Natural killer cell (primary cell): ENCODE measurements at regions not wholly inside any gene's neighbourhood (a gene's known extent, or its start where the extent isn't known, plus 50 kb on each side); places are given as distances from the start of the nearest gene placed in this dataset.

Experiments used
- ATAC-seq, 3 donors: fragments of 150-1000 bp in 2 of 3; fragments of 200-7000 bp in 1 of 3; cut with Tn5 transposase; 1 replicate in 1 of 3; 2 replicates in 2 of 3; pipeline ENCODE4 v1.10.0; 2021; ENCODE audit warnings: mild to moderate bottlenecking in 2 of 3, moderate library complexity in 2 of 3
- DNase-seq, 2 donors: peaks; one replicate each; pipeline versions ENCODE4 v3.0.0 to v3.0.0-alpha.2; 2013 to 2021; ENCODE audit warnings: mixed read lengths in 1 of 2
- H3K27ac ChIP-seq: one replicate; pipeline ENCODE4 v1.5.1; 2013; ENCODE audit warnings: mild to moderate bottlenecking, low read length
- H3K27me3 ChIP-seq: one replicate; pipeline ENCODE4 v1.6.1; 2013; ENCODE audit warnings: low read length; ENCODE audit not compliant: control insufficient read depth, insufficient read depth
- H3K36me3 ChIP-seq: one replicate; pipeline ENCODE4 v1.6.1; 2013; ENCODE audit warnings: low read length; ENCODE audit not compliant: control insufficient read depth, insufficient read depth
- H3K4me1 ChIP-seq: one replicate; pipeline ENCODE4 v1.6.1; 2013; ENCODE audit warnings: low read length; ENCODE audit not compliant: control insufficient read depth, insufficient read depth
- H3K4me3 ChIP-seq: one replicate; pipeline ENCODE4 v1.5.1; 2013; ENCODE audit warnings: low read length
- H3K9me3 ChIP-seq: one replicate; pipeline ENCODE4 v1.6.1; 2013; ENCODE audit warnings: low read length; ENCODE audit not compliant: control insufficient read depth, insufficient read depth
- H3K27ac Mint-ChIP-seq, 2 donors: one replicate each; pipeline ENCODE4 v1.8.0; 2022; ENCODE audit warnings: mild to moderate bottlenecking in 2 of 2, mixed read lengths in 2 of 2, moderate library complexity in 1 of 2
- H3K27me3 Mint-ChIP-seq, 2 donors: one replicate each; pipeline ENCODE4 v1.8.0; 2022; ENCODE audit warnings: low read depth in 2 of 2, mixed read lengths in 2 of 2
- H3K36me3 Mint-ChIP-seq: one replicate; pipeline ENCODE4 v1.8.0; 2022; ENCODE audit warnings: mixed read lengths
- H3K4me1 Mint-ChIP-seq, 2 donors: one replicate each; pipeline ENCODE4 v1.8.0; 2022; ENCODE audit warnings: mixed read lengths in 2 of 2
- H3K4me3 Mint-ChIP-seq: one replicate; pipeline ENCODE4 v1.8.0; 2022; ENCODE audit warnings: mild to moderate bottlenecking, moderate library complexity, mixed read lengths
- H3K9me3 Mint-ChIP-seq, 2 donors: one replicate each; pipeline ENCODE4 v1.8.0; 2022; ENCODE audit warnings: mixed read lengths in 2 of 2
- CTCF ChIP-seq: fragments of 200-600 bp; IDR thresholded peaks from one replicate; pipeline ENCODE4 v1.8.0; 2022; ENCODE audit warnings: antibody characterized with exemption
- WGBS: methylation state at CpG from one replicate; pipeline ENCODE4 v1.1.7; 2013; ENCODE audit warnings: missing lambda C conversion rate; ENCODE audit not compliant: insufficient coverage; 5-methylcytosine and 5-hydroxymethylcytosine counted together
- intact Hi-C: fragments of 100-400 bp; cut with micrococcal nuclease; formaldehyde crosslinking; loops from one replicate; pipeline ENCODE4 v1.14.2; 2022

GRCh38 chr11:79845002-79845709 is 404.3 kb upstream of the TENM4 start:
- H3K4me3 Mint-ChIP-seq, result no peak overlapping the region
- intact Hi-C loops, result no loop called here
- no peak for TF ChIP-seq CTCF
- no peak overlapping the region for H3K27ac Mint-ChIP-seq
- no peaks in the 10 kb centered on the region for H3K4me1 ChIP-seq
- no peaks in the 10 kb centered on the region for H3K36me3 Mint-ChIP-seq
- WGBS, result 47% methylated on average over 2 of the region's 3 CpGs
- H3K9me3 ChIP-seq, result peaks cover 3% of the 10 kb centered on the region
- no peak overlapping the region for H3K27ac ChIP-seq
- ATAC-seq (no peak), DNase-seq (no peak)
- H3K36me3 ChIP-seq, result no peaks in the 10 kb centered on the region
- H3K4me3 ChIP-seq, result no peak overlapping the region
- H3K9me3 Mint-ChIP-seq, result peaks cover 12 to 13% of the 10 kb centered on the region in 2 donors
- H3K4me1 Mint-ChIP-seq, result no peaks in the 10 kb centered on the region
- no peaks in the 10 kb centered on the region for H3K27me3 Mint-ChIP-seq
- no peaks in the 10 kb centered on the region for H3K27me3 ChIP-seq

GRCh38 chr11:79834015-79834414 is 393.2 kb upstream of the TENM4 start:
- Histone ChIP-seq H3K9me3 (no peaks in the 10 kb centered on the region), H3K36me3 (no peaks in the 10 kb centered on the region), H3K4me3 (no peak overlapping the region), H3K27me3 (no peaks in the 10 kb centered on the region), H3K4me1 (no peaks in the 10 kb centered on the region), H3K27ac (no peak overlapping the region)
- no peak overlapping the region for H3K4me3 Mint-ChIP-seq
- no peak for TF ChIP-seq CTCF
- no peaks in the 10 kb centered on the region for H3K27me3 Mint-ChIP-seq
- no peak overlapping the region for H3K27ac Mint-ChIP-seq
- ATAC-seq (no peak), DNase-seq (no peak)
- intact Hi-C loops, result no loop called here
- peaks cover 12 to 15% of the 10 kb centered on the region in 2 donors for H3K9me3 Mint-ChIP-seq
- no CpG with 5 or more reads among the region's 1 CpG for WGBS
- no peaks in the 10 kb centered on the region for H3K4me1 Mint-ChIP-seq
- H3K36me3 Mint-ChIP-seq, result no peaks in the 10 kb centered on the region

GRCh38 chr11:79830446-79830845 is 389.6 kb upstream of the TENM4 start:
- WGBS, result 65% methylated on average over 2 of the region's 3 CpGs
- intact Hi-C loops, result no loop called here
- H3K27ac ChIP-seq, result no peak overlapping the region
- H3K36me3 ChIP-seq, result no peaks in the 10 kb centered on the region
- H3K27me3 ChIP-seq, result no peaks in the 10 kb centered on the region
- Mint-ChIP-seq H3K27ac (no peak overlapping the region), H3K36me3 (no peaks in the 10 kb centered on the region), H3K27me3 (no peaks in the 10 kb centered on the region), H3K9me3 (peaks cover 13 to 14% of the 10 kb centered on the region in 2 donors), H3K4me1 (no peaks in the 10 kb centered on the region), H3K4me3 (no peak overlapping the region)
- no peaks in the 10 kb centered on the region for H3K4me1 ChIP-seq
- no peak for TF ChIP-seq CTCF
- no peak overlapping the region for H3K4me3 ChIP-seq
- DNase-seq (no peak), ATAC-seq (no peak)
- no peaks in the 10 kb centered on the region for H3K9me3 ChIP-seq

GRCh38 chr11:79829891-79830290 is 389.1 kb upstream of the TENM4 start:
- 65% methylated on average over 3 of the region's 3 CpGs for WGBS
- intact Hi-C loops, result no loop called here
- H3K4me1 Mint-ChIP-seq, result no peaks in the 10 kb centered on the region

More at GRCh38 chr11:79829891-79830290, 389.1 kb upstream of the TENM4 start:
- TF ChIP-seq CTCF, result no peak
- no peak overlapping the region for H3K27ac Mint-ChIP-seq
- DNase-seq, result no peak
- no peak overlapping the region for H3K27ac ChIP-seq
- no peaks in the 10 kb centered on the region for H3K27me3 ChIP-seq
- no peaks in the 10 kb centered on the region for H3K36me3 Mint-ChIP-seq
- H3K9me3 ChIP-seq, result no peaks in the 10 kb centered on the region
- H3K4me3 Mint-ChIP-seq, result no peak overlapping the region
- no peaks in the 10 kb centered on the region for H3K4me1 ChIP-seq
- no peaks in the 10 kb centered on the region for H3K36me3 ChIP-seq
- H3K9me3 Mint-ChIP-seq, result peaks cover 11% of the 10 kb centered on the region in 2 donors
- no peak overlapping the region for H3K4me3 ChIP-seq
- H3K27me3 Mint-ChIP-seq, result no peaks in the 10 kb centered on the region
- ATAC-seq, result no peak
